GM18505 (cell line): ENCODE measurements at regions not wholly inside any gene's neighbourhood (a gene's known extent, or its start where the extent isn't known, plus 50 kb on each side); places are given as distances from the start of the nearest gene placed in this dataset.

ENCODE experiments used
- ATAC-seq: cut with Tn5 transposase; IDR thresholded peaks from one replicate; pipeline ENCODE4 v1.9.1; 2021; ENCODE audit not compliant: unreplicated experiment
- POLR2A ChIP-seq: IDR thresholded peaks from 4 replicates; pipeline ENCODE4 v1.6.1; 2011; ENCODE audit warnings: borderline replicate concordance; ENCODE audit not compliant: insufficient read depth, insufficient read length; ENCODE audit errors: extremely low read depth

DNA sequence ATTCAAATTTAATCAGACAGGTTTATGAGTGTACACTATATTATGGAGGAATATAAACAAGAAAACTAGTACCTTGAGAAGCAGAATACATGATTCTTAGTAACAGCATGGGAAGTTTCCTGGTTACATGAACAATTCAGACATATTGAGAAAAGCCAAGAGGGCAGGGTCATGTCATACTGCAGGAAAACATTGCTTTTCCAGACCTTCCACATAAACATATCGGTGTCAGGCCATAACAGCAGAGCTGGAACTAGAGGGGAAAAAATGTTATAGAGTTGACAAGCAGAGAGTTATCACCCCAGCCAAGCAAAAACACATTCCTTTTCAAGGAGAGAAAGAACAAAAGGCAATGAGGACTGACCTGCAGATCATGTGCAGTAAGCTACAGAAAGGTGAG is 74.7 kb upstream of the ZNF236 start:
- TF ChIP-seq POLR2A = no peak
- ATAC-seq = no peak

DNA sequence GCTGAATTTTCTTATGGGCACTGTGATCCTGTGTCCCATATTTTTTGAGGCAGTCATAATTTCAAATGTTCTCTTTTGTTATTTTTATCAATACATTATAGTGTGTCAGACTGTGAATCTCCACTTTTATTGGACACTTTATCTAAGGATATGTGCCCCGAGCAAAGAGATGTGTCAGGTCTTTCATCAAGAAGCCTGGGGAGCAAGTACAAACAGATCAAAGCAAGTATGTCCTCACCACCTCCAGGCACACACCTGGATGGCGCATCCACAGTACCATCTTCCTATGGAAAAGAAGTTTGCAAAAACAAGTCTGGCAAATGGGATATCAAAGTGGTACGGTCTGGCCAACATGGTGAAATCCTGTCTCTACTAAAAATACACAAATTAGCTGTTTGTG is 81.0 kb upstream of the ZNF236 start:
- no peak for TF ChIP-seq POLR2A
- no peak for ATAC-seq

DNA sequence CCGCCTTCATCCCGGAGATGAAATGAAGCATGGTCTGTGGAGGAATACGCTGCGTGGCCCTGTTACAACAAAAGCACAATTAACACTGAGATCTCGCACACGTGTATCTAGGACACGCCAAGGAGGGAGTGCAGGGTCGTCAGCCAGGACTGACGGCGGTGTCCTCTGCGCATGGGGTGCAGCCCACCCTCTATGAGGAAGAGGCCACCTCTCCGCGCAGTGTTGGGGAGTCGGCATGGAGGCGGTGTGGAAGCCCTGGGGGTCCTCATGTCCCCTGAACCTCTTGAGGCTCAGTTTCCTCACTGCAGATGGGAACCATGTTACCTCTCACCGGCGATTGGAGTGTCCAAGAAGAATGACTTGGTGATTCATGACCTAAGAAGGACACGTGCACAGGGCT is 86.0 kb upstream of the ZNF236 start:
- no peak for ATAC-seq
- no peak for TF ChIP-seq POLR2A

DNA sequence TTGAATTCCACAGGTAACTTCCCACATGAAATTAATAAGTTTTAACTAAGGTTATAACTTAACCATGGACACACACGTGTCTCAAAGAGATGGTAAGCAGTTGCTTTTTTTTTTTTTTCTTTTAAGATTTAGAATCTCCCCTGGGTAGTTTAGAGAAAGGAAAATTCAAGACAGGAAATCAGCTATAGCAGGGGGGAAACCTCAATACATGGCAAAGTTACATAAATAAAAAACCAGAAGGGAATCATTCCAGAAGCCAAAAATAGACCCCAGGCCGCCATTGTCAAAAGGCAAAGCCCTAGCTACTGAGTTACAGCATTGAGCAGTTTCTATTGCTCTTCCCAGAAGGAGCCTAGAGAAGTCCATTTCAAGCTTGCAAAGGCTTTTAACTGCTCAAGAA is 91.5 kb upstream of the ZNF236 start:
- no peak for ATAC-seq
- TF ChIP-seq POLR2A = no peak

DNA sequence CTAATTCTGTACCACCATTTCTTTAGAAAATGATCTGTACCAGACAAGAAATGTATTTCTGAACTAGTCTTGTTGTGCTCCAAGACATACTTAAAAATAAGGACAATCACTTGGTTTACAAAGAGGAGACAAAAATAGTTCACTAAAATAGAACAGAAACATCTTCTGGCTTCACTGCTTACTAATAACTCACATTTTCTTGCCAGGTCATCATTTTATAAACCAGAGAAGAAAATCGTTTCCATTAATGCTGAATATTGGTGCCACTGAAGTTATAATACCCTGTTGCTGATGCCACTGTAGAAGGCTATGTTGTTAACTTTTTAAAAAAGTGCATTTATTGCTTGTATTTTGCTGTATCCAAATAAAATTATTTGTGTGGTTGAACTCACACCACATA is 94.8 kb upstream of the ZNF236 start:
- TF ChIP-seq POLR2A = no peak
- ATAC-seq = no peak

DNA sequence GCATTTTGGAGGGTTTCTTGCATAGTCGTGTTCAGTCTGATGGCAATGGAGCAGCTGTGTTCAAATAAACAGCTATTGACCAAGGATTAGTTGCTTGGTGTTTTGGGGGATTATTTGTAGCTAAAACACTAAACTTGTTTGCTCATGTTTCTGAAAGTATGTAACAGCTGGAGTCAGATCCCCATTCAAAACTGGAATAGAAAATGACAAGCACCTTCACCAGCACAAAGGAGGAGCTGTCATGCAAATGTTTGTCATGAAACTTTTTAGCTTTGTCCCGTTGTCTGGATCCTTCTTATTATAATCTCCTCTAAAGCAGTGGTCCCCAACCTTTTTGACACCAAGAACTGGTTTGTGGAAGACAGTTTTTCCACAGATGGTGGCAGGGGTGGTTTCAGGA is 96.9 kb upstream of the ZNF236 start:
- no peak for ATAC-seq
- TF ChIP-seq POLR2A = no peak

DNA sequence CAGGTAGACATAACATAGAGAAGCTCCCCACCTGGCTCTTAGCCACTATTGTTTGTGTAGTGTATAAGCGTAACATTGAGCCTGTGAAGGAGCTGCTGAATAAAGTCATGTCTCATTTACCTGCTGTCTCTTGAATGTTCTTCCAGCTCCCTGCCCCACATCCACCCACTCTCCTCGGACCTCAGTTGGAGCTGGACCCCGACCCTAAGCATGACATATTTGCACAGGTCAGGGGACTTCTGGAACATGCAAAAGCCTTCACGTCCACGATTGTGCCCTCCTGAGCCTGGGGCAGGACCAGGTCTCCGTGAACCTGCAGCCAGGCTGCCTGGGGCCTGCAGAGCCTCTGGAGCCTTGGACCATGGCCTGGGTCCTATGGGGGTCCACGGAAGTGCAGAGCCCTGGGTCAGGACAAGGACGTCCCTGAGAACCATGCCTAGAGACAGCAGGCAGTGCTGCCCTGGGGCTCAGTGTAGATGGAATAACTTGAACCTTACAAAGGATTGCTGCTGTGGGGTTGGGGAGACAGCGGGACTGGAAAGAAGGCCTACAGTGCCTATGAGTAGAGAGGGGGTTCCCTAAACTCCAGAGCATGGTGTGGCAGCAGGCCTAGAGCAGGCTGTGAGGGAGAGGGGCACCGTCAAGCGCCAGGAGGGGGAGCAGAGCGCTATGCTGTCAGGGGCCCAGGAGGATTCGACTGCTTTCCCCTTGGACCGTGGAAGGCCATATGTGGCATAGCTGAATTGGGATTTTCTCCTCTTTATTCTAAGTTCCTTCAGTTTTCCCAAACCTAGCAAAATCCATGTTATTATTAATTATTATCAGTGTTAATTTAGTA is 99.9 kb upstream of the ZNF236 start:
- no peak for TF ChIP-seq POLR2A

DNA sequence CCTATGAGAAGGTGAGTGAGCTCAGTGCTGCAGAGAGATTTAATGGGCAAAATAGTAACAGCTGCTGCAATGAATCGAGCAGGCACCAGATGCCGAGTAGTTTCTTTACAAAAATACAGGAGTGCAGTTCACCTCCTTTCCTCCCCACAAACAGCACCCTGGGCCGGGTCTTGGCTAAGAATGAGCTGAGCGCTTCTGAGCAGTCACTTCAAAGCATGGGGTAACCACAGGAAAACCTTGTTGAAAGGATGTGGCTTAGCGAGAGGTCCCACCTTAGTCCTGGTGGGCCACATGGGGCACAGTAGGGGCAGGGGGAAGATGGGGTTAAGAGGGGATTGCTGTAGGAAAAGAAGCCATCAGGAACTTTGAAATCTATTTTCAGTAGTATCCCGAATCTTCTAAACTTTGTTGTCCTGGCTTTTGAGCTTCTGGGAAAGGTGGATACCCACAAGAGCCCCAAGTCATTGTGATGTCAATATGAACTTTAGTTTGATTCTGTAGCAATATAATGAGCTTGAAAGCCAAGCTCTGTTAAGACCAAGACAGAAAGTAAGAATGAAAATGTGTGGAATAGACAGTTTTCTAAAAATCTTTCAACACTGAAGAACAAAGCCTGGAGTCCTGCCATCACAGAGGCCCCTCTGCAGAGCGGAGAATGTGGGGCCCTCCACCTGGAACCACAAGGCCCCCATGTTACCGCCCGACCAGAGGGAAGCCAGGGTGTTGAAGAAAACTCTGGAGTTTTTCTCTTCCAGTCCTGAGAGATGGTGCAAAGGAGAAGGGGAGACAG is 101.0 kb upstream of the ZNF236 start:
- ATAC-seq = no peak
- TF ChIP-seq POLR2A = no peak

More for the DNA sequence above, 99.9 kb upstream of the ZNF236 start:
- ATAC-seq = no peak

DNA sequence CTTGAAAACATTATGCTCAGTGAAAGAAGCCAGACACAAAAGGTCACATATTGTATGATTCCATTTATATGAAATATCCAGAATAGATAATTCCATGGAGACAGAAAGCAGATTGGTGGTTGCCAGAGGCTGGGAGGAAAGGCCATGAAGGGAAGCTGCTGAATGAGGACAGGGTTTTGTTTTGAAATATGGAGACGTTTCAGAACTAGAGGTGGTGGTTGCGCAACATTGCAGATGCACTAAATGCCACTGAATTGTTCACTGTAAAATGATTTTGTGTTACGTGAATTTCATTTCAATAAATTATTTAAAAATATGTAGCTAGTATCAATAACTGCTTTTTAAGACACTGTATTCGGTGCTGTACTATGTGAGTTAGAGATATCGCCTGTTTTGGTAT is 101.7 kb upstream of the ZNF236 start:
- no peak for ATAC-seq
- no peak for TF ChIP-seq POLR2A

DNA sequence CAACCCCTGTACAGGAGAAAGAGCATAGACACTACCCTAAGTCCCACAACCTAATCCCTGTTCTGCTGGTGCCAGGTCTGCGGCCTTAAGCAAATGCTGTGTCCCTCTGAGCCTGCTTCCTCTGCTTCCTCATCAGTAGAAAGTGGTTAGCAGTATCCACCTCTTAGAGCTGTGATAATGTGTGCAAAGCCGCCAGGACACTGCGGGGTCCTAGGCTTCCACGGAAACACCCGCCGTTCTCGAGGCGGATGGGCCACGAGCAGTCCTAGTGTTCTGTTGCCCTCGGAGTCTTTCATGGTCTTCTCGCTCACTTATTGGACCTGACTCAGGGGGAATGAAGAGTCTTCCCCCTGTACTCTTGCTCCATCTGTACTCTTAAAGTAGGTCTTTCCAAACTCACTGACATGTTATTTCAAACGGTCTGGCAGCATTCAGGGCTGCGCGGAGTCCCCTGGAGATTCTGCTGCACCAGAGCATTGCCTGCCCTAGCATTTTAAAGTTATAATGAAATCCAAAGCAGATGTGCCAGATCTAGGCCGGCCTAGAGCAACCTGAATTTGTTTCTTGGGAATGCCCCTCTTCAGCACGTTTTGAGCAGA is 107.2 kb upstream of the ZNF236 start:
- ATAC-seq = no peak
- no peak for TF ChIP-seq POLR2A

DNA sequence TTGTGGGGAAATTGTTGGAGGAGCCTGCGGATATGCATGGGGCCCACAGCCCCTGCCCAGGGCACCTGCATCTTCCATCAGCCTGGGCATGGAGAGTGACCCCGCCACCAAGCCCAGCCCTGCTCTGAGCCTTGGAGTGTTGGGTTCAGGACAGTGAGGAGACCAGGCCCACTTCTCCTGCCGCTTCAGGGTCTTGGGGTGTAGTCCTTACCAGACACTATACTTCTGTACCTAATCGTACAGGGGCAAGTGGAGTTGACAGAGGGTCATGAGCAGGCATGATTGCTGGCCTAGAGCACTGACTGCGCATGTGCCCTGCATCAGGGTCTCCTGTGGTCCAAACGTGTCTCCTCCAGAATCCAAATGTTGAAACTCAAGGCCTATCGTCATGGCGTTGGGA is 108.9 kb upstream of the ZNF236 start:
- TF ChIP-seq POLR2A = no peak
- ATAC-seq = no peak

DNA sequence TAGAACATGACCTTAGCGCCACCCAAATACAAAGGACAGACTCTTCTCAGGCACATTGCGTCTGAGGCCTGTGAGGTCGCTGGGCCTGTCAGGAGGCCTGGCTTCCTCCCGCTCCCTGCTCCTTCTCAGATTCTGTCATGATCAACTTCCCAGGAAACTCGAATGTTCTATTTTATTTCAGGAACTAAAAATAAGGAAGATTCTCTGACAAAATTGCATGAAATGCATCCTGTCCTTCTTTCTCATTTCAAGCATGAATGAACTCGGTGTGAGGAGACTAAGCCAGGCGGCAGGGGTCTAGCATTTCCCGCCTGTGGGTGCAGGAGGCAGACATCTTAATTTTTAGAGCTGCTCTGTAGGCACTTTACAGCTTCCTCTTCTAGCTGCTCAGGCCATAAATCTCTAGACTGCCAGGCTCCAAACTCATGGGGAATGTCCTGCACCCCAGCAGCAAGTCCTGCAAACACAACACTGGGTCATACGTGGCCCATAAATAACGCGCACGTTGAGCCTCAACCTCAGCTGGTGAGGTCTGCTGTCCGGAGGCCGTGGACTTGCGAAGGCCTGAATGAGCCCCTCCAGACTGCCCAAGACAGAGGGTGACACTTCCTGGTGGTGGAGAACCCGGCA is 109.7 kb upstream of the ZNF236 start:
- ATAC-seq = no peak
- no peak for TF ChIP-seq POLR2A
